ENCODE measurements at regions not wholly inside any gene's neighbourhood (a gene's known extent, or its start where the extent isn't known, plus 50 kb on each side); places are given as distances from the start of the nearest gene placed in this dataset.
"Not testable (repeated sequence)": the region's sequence is repeated elsewhere in the genome, so short reads cannot be mapped to it uniquely, and the experiment has no call there.

DNA sequence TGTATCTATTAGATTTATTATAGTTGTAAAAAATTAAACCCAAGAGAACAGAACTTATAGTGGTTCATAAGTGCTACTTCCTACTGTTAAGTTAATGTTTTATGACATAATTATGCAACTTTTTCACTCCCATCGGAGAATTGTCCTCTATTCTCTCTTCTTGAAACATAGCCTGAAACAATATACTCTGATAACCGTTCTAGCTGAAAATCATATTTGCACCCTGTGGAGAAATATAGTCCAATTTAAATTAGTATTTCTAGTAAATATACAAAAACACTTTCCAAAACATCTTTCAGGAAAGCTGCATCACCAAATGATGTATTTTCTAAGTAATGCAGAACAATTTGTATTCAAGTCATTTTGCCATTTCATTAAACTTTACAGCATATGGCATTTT is 586.4 kb downstream of the PRR32 start:
- intact Hi-C loops (cut with DNase I; ENCODE audit: low total_unique reads), result no loop called here
- Histone ChIP-seq H3K4me1 (no peaks in the 10 kb centered on the region), H3K4me3 (no peak overlapping the region), H3K36me3 (no peaks in the 10 kb centered on the region), H3K27ac (no peak overlapping the region), H3K9me3 (peaks cover 0 to 6% of the 10 kb centered on the region in 2 donors), H3K27me3 (no peaks in the 10 kb centered on the region)
- TF ChIP-seq POLR2A (IDR thresholded peaks at IDR 0.05), result no peak
- no peak for TF ChIP-seq POLR2AphosphoS5 (IDR thresholded peaks at IDR 0.05)
- TF ChIP-seq, protein P1, sequence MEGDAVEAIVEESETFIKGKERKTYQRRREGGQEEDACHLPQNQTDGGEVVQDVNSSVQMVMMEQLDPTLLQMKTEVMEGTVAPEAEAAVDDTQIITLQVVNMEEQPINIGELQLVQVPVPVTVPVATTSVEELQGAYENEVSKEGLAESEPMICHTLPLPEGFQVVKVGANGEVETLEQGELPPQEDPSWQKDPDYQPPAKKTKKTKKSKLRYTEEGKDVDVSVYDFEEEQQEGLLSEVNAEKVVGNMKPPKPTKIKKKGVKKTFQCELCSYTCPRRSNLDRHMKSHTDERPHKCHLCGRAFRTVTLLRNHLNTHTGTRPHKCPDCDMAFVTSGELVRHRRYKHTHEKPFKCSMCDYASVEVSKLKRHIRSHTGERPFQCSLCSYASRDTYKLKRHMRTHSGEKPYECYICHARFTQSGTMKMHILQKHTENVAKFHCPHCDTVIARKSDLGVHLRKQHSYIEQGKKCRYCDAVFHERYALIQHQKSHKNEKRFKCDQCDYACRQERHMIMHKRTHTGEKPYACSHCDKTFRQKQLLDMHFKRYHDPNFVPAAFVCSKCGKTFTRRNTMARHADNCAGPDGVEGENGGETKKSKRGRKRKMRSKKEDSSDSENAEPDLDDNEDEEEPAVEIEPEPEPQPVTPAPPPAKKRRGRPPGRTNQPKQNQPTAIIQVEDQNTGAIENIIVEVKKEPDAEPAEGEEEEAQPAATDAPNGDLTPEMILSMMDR (IDR thresholded peaks at IDR 0.05), result no peak
- no peak for DNase-seq (ENCODE audit: low spot score in 2 of 2)

DNA sequence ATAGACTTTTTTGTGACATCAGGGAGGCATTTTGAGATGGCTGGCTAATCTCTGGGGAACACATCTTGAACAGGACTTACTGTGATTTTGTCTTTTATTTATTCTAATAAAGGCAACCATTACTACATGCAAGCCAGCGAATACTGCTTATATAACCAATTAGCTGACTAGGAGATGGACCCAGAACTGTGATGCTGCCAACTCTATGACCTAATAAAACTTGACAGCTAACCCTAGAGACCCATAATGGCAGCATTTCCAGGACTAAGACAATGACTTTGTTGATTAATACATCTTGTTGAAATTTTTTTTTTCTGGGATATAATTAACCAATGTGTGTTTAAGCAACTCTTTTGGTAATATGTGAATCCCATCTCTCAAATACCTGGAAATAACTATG is 584.6 kb downstream of the PRR32 start:
- Histone ChIP-seq H3K4me3 (no peak overlapping the region), H3K27me3 (no peaks in the 10 kb centered on the region), H3K4me1 (no peaks in the 10 kb centered on the region), H3K36me3 (no peaks in the 10 kb centered on the region), H3K27ac (no peak overlapping the region), H3K9me3 (peaks cover 0 to 6% of the 10 kb centered on the region in 2 donors)
- intact Hi-C loops (cut with DNase I; ENCODE audit: low total_unique reads), result no loop called here
- DNase-seq (ENCODE audit: low spot score in 2 of 2), result no peak
- TF ChIP-seq, protein P1 (IDR thresholded peaks at IDR 0.05), result no peak
- TF ChIP-seq POLR2AphosphoS5 (IDR thresholded peaks at IDR 0.05) (no peak), POLR2A (IDR thresholded peaks at IDR 0.05) (no peak)

DNA sequence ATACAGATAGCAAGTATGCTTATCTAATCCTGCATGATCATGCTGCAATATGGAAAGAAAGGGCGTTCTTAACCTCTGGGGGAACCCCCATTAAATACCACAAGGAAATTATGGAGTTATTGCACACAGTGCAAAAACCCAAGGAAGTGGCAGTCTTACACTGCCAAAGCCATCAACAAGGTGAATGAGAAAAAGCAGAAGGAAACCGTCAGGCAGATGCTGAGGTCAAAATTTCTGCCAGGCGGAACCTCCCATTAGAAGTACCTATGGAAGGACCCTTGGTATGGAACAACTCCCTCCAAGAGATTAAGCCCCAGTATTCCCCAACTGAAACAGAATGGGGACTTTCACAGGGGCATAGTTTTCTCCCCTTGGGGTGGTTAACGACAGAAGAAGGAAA is 580.7 kb downstream of the PRR32 start:
- H3K4me3 ChIP-seq; H3K27ac ChIP-seq; DNase-seq (ENCODE audit: low spot score in 2 of 2); H3K36me3 ChIP-seq; H3K27me3 ChIP-seq; intact Hi-C loops (cut with DNase I; ENCODE audit: low total_unique reads); H3K9me3 ChIP-seq; H3K4me1 ChIP-seq: not testable (repeated sequence)

DNA sequence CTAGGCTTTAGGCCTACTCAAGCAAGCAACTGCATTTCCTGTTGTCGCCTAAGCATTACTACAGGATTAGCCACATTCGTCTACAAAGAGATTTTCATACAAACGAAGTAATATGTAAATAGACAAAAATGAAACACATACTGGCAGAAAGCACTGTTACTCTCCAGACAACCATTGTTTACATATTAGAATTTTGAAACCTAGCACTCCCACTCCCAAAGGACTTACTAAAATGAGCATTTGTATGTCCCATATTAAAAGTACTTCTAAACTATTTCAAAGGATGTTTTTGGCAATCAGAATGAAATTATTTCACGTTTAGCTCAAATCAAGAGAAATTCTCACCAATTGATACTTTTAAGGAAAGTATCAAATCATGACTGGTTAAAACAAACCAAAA is 570.8 kb downstream of the PRR32 start:
- peaks cover 0 to 10% of the 10 kb centered on the region in 2 donors for H3K9me3 ChIP-seq
- H3K4me1 ChIP-seq, result no peaks in the 10 kb centered on the region
- H3K27me3 ChIP-seq, result no peaks in the 10 kb centered on the region
- no peak overlapping the region for H3K4me3 ChIP-seq
- intact Hi-C loops (cut with DNase I; ENCODE audit: low total_unique reads), result loop anchor here (10.0 kb wide), 1 partner anchor 236 kb away; no protein-coding TSS in a partner anchor
- DNase-seq (ENCODE audit: low spot score in 2 of 2), result no peak
- no peaks in the 10 kb centered on the region for H3K36me3 ChIP-seq
- no peak for TF ChIP-seq POLR2AphosphoS5 (IDR thresholded peaks at IDR 0.05)
- no peak for TF ChIP-seq POLR2A (IDR thresholded peaks at IDR 0.05)
- TF ChIP-seq, protein P1 (IDR thresholded peaks at IDR 0.05), result no peak
- no peak overlapping the region for H3K27ac ChIP-seq

DNA sequence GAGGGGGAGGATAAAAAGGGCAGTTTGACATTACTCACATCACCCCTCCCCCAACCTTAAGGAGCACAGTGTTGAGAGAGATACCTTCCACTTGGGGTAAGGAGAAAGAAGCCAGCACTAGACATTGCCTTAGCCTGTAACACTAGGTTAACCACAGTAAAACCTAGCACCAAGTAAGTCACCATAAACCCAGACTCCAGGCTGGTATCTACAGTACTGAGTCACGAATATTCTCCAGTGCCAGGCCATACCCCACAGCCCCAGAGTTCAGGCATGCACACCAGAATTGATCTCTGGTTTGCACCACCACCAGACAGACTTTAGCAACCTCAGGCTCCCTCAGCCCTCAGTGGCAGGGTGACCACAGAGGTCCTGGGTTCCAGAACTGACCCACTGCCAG is 570.4 kb downstream of the PRR32 start:
- H3K36me3 ChIP-seq, result no peaks in the 10 kb centered on the region
- TF ChIP-seq POLR2A (IDR thresholded peaks at IDR 0.05), result no peak
- TF ChIP-seq, protein P1 (IDR thresholded peaks at IDR 0.05), result no peak
- TF ChIP-seq POLR2AphosphoS5 (IDR thresholded peaks at IDR 0.05), result no peak

More for the DNA sequence above, 570.4 kb downstream of the PRR32 start:
- peaks cover 0 to 6% of the 10 kb centered on the region in 2 donors for H3K9me3 ChIP-seq
- no peak overlapping the region for H3K4me3 ChIP-seq
- intact Hi-C loops (cut with DNase I; ENCODE audit: low total_unique reads), result loop anchor here (10.0 kb wide), 1 partner anchor 235 kb away; no protein-coding TSS in a partner anchor
- H3K4me1 ChIP-seq, result no peaks in the 10 kb centered on the region
- DNase-seq (ENCODE audit: low spot score in 2 of 2), result no peak
- H3K27me3 ChIP-seq, result no peaks in the 10 kb centered on the region
- no peak overlapping the region for H3K27ac ChIP-seq
